Stimulated activated CD8-positive, alpha-beta memory T cell treated with anti-CD3 and anti-CD28 coated beads, Interleukin-7, amount 100 ng/mL, for 1 hour (primary cell): ENCODE measurements at regions not wholly inside any gene's neighbourhood (a gene's known extent, or its start where the extent isn't known, plus 50 kb on each side); places are given as distances from the start of the nearest gene placed in this dataset.
"Not testable (repeated sequence)": the region's sequence is repeated elsewhere in the genome, so short reads cannot be mapped to it uniquely, and the experiment has no call there.

Experiments used
- DNase-seq, 2 donors: peaks; one replicate each; pipeline ENCODE4 v3.0.0-alpha.2; 2020; ENCODE audit warnings: low read depth in 2 of 2

GRCh38 chr2:64879745-64880144 lies 109.5 kb upstream of the SLC1A4 start:
- DNase-seq = no peak

- DNase-seq = no peak
Measured at GRCh38 chr2:64880193-64880951, 108.8 kb upstream of the SLC1A4 start.

- DNase-seq = no peak
Measured at GRCh38 chr2:64881037-64881492, 108.1 kb upstream of the SLC1A4 start.

- DNase-seq = no peak
Measured at GRCh38 chr2:64887565-64887964, 101.6 kb upstream of the SLC1A4 start.

GRCh38 chr2:64888591-64889309 lies 100.4 kb upstream of the SLC1A4 start:
- no peak for DNase-seq

GRCh38 chr2:64889803-64890202 lies 99.4 kb upstream of the SLC1A4 start:
- DNase-seq = no peak

GRCh38 chr2:64896572-64896971 lies 92.6 kb upstream of the SLC1A4 start:
- DNase-seq = not testable (repeated sequence)

GRCh38 chr2:64899081-64899865 lies 89.9 kb upstream of the SLC1A4 start:
- no peak for DNase-seq

GRCh38 chr2:64899876-64900275 lies 89.3 kb upstream of the SLC1A4 start:
- not testable (repeated sequence) for DNase-seq

- no peak for DNase-seq
Measured at GRCh38 chr2:64904413-64905329, 84.5 kb upstream of the SLC1A4 start.

- no peak for DNase-seq
Measured at GRCh38 chr2:64905338-64906024, 83.7 kb upstream of the SLC1A4 start.

- DNase-seq = no peak
Measured at GRCh38 chr2:64906853-64907536, 82.2 kb upstream of the SLC1A4 start.

- no peak for DNase-seq
Measured at GRCh38 chr2:64908406-64908805, 80.8 kb upstream of the SLC1A4 start.

- no peak for DNase-seq
Measured at GRCh38 chr2:64910523-64910922, 78.7 kb upstream of the SLC1A4 start.

GRCh38 chr2:64910972-64911433 lies 78.2 kb upstream of the SLC1A4 start:
- no peak for DNase-seq

GRCh38 chr2:64913357-64913869 lies 75.8 kb upstream of the SLC1A4 start:
- no peak for DNase-seq

GRCh38 chr2:64914247-64914646 lies 75.0 kb upstream of the SLC1A4 start:
- DNase-seq = no peak

GRCh38 chr2:64914735-64915509 lies 74.3 kb upstream of the SLC1A4 start:
- DNase-seq = no peak

- no peak for DNase-seq
Measured at GRCh38 chr2:64915510-64915900, 73.7 kb upstream of the SLC1A4 start.
